Caki2 (cell line): ENCODE measurements at regions not wholly inside any gene's neighbourhood (a gene's known extent, or its start where the extent isn't known, plus 50 kb on each side); places are given as distances from the start of the nearest gene placed in this dataset.
"Not testable (repeated sequence)": the region's sequence is repeated elsewhere in the genome, so short reads cannot be mapped to it uniquely, and the experiment has no call there.

Experiments used
- DNase-seq: peaks from one replicate; pipeline ENCODE4 v3.0.0-alpha.2; 2015; ENCODE audit warnings: low read depth
- in situ Hi-C: cut with HindIII; loops from 2 replicates; pipeline ENCODE4 v1.10.0; 2016; ENCODE audit warnings: low sequenced_read_pairs, low pct_unique_long_range_greater_than_20kb, mixed read lengths

DNA sequence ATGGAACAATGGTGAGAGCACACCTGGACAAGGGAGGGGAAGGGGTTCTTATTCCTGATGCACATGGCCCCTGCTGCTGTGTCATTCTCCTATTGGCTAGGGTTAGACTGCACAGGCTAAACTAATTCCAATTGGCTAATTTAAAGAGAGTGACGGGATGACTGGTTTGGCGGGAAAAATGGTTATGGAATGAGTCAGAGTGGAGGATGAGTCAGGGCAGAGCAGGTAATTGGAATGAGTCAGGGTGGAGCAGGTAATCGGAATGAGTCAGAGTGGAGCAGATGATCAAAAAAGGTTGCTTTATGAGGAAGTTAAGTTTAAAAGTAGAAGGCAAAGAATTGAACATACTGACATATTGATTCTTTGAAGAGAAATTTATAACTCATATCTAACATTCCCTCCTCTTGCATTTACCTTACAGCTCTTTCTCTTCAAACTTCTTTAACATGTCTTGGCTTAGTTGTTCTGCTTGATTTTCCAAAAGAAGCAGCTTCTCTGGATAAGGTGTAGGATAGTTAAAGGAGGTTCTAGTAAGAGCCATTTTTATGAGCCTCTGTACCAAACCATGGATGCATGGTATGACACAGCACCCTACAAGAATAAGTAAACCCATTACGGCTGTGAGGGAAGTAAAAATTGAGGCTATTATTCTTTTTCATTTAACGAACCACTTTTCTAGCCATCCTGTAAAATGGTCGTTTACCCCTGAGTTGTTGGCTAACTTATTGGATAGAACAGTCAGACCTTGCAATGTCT, 107.8 kb downstream of the TMEM167A start:
- in situ Hi-C loops: not testable (repeated sequence)
- DNase-seq: peak; percentile 76

DNA sequence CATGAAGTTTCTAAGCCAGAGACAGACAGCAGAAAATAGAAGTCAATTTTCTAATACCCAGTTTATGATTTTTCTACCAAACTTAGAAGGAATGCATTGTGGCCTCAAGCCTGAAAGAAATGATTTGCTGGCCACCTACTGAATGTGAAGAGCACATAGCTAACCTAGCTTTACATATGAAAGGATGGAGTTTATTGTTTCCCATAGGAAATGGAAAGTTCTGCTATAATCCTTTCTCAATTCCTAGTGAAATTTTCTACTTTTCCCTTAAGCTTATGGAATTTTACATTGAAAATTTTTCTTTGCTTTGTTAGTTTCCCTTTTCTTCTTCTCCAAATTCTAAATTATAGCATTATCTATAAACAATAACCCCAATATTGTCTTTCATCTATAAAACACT, 110.1 kb downstream of the TMEM167A start:
- in situ Hi-C loops: no loop called here
- DNase-seq: no peak

DNA sequence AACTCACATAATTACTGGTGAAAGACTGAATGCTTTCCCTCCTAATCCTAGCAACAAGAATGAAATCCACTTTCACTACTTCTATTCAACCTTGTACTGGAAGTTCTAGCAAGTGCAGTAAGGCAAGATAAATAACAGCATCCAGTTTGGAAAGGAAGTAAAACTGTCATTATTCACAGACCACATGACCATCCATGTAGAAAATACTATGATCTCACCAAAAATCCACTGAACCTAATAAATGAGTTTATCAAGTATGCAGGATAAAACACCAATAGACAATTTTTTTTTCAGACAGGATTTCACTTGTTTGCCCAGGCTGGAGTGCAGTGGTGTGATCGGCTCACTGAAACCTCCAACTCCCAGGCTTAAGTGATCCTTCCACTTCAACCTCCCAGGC, 117.7 kb downstream of the TMEM167A start:
- no peak for DNase-seq
- in situ Hi-C loops: no loop called here

DNA sequence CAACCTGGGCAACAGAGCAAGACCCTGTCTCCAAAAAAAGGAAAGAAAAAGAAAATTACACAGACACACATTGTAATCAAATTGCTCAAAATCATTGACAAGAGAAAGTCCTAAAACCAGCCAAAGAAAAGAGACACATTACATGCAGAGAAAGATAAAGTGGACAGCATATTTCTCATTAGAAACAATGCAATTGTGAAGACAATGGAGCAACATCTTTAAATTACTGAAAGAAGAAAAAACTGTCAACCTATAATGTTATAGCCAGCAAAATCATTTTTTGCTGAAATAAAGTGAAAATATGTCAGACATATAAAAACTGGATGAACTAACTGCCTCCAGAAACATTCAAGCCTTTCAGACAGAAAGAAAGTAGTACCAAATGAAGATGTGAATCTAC, 120.6 kb downstream of the TMEM167A start:
- in situ Hi-C loops: no loop called here
- DNase-seq: no peak

DNA sequence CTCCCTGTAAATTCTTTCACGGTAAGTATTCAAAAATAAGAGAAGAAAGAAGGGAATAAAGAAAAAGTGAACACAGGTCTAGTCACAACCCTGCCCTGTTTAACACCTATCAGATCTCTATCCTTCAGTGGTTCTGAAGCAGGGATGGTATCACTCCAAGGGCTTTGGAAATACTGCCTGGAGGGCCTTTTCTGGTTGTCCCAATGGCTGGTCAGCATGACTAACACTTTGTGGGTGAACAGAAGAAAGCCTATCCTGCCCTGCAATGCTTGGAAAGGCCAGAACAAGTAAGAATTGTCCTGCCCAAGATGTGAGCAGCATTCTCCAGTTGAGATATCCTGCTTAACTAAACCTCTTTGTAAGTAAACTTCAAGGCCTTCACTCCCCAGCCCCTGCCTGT, 124.9 kb downstream of the TMEM167A start:
- peak; percentile 28 for DNase-seq

DNA sequence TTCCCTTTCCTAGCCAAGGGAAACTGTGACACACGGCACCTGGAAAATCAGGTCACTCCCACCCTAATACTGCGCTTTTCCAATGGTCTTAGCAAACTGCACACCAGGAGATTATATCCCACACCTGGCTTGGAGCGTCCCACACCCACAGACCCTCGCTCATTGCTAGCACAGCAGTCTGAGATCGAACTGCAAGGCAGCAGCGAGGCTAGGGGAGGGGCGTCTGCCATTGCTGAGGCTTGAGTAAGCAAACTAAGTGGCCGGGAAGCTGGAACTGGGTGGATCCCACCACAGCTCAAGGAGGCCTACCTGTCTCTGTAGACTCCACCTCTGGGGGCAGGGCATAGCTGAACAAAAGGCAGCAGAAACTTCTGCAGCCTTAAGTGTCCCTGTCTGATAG, 132.9 kb downstream of the TMEM167A start:
- DNase-seq, in situ Hi-C loops: not testable (repeated sequence)

More for the DNA sequence above, 124.9 kb downstream of the TMEM167A start:
- in situ Hi-C loops: no loop called here

DNA sequence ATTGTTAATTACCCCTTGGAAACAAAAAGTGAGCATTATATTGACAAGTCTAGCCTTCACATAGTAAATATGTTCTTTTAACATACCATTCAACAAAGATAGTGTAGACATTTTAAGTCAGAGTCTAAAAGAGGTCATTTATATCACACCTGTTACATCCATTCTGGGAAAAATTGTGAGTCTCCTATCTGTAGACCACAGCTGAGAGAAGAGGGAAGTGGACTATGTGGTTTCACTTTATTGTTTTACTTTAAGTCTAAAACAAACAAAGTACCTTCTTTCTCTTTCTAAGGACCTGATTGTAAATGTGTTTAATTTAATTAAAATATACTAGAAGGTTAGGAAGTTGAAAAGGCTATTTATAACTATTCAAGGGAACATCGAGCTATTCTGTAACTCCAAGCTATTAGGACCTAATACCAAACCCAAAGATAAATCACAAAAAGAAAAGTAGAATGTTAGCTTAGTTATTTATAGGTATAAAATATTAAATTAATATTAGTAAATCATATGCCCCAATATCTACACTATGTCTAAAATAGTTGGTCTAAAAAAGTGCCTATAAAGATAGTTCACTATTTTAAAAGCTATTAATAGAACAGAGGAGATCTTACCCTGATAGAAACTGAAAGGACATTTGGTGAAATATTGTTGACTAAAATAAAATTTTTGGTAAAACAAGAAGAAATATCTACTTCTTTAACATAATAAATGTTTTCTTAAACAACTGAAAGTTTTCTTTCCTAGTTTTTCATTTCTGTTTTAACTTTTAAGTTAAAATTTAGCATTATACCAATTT, 134.9 kb downstream of the TMEM167A start:
- no peak for DNase-seq
- in situ Hi-C loops: no loop called here

DNA sequence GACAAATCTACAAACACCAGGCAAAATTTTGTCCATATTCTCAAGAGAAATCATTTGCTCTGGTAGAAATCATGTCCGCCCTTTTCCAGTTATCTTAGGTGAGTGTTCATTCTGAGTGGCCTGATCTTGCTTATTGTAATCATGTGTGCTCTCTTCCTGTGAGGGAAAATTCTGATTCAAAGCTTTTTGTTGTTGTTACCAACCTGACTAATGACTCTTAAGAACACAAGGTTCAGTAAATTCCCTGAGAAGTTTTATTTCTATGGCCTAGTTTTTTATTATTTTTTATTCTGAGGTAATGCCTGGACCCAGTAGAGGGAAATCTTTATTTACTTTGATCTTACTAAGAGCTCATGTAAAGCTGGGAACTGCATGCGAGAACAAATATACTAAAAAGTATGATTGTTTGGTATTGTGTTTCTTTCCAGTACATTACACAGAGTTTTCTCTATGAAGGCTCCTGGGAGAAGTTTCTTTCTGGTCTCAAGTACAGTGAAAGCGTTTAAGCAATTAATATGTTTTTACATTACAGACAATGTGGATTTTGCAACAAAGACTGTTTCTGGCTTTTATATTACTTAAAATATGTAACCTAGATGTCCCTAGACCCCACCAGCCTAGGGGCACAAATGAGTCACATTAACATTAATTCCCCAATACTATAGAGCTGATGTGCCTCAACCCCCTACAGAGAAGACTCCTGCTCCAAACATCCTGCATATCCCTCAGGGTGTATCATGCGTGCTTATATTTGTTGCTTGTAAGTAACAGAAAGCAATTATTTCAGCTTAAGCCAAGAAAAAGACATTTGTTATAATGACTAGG, 138.1 kb downstream of the TMEM167A start:
- in situ Hi-C loops: no loop called here
- DNase-seq: no peak

DNA sequence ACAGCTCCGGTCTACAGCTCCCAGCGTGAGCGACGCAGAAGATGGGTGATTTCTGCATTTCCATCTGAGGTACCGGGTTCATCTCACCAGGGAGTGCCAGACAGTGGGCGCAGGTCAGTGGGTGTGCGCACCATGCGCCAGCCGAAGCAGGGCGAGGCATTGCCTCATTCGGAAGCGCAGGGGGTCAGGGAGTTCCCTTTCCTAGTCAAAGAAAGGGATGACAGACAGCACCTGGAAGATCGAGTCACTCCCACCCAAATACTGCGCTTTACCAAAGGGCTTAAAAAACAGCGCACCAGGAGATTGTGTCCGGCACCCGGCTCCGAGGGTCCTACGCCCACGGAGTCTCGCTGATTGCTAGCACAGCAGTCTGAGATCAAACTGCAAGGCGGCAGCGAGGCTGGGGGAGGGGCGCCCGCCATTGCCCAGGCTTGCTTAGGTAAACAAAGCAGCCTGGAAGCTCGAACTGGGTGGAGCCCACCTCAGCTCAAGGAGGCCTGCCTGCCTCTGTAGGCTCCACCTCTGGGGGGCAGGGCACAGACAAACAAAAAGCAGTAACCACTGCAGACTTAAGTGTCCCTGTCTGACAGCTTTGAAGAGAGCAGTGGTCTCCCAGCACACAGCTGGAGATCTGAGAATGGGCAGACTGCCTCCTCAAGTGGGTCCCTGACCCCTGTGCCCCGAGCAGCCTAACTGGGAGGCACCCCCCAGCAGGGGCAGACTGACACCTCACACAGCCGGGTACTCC, 144.5 kb downstream of the TMEM167A start:
- DNase-seq, in situ Hi-C loops: not testable (repeated sequence)

DNA sequence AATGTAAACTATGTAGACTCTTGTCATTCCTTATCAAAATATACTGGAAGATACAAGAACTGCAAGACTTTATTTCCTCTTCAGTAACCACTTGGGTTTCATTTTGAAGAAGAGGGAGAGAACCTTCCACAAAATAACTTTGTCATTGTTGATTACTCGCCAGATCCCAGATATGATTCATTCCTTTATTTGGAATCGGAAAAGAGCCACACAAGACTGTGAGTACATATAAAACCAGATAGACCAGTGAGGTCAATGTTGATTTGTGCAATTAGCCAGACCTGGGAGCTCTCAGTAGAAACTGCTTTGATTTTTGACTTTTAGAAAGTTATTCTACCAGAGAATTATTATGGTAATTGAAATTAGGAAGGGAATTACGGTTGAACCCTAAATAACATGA, 146.1 kb downstream of the TMEM167A start:
- in situ Hi-C loops: no loop called here
- peak; percentile 3 for DNase-seq

DNA sequence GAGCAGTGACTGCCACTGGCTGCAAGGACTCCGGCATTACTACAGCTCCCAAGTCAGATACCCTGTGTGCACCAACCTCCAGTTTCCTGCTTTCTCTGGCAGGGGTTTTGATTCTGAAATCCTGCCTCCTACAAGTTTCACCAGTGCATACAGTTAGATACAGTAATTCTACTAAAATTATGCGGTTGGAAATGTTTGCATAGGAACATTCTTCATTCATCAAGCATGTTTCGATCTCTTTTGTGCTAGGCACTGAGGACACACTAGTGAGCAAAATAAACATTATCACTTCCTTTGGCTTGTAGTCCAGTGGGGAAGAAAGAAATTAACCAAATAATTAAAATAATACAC, 152.2 kb downstream of the TMEM167A start:
- in situ Hi-C loops: no loop called here
- DNase-seq: no peak

DNA sequence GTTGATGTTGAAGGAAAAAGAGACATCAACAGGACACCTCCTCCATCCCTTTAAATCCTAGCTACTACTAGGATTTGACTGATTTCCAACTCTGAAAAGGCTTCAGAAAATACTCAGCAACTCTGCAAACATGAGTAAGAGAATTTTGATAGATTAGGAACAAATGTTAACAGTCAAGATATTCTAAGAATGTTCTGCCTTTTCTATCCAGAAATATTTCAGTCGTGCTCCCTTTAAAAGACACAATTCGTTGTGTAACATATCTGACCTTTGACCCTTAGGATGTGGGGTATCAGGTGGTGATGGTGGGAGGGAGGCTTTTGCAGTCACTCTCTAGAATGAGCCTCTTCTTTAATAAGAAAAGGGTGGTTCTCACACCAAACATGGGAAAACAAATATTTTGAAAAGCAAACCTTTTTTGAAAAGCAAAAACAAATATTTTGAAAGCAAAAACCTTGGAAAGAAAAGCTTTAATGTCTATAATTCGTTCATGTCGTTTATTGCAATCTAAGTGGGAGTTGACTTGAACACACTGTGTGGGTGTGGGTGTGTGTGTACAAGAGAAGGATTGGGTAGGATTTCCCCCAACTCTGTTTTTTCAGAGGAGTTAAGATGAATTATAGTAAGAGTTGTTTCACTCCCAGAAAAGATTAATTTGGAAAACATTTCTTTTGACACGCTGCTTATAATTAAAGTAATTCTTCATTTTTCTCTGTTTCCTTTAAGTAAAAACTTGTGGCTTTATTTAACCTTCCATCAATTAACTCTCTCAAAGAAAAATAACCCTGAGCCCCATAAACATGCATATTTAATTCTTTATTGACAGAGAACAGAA, 152.8 kb downstream of the TMEM167A start:
- no peak for DNase-seq
- in situ Hi-C loops: no loop called here

DNA sequence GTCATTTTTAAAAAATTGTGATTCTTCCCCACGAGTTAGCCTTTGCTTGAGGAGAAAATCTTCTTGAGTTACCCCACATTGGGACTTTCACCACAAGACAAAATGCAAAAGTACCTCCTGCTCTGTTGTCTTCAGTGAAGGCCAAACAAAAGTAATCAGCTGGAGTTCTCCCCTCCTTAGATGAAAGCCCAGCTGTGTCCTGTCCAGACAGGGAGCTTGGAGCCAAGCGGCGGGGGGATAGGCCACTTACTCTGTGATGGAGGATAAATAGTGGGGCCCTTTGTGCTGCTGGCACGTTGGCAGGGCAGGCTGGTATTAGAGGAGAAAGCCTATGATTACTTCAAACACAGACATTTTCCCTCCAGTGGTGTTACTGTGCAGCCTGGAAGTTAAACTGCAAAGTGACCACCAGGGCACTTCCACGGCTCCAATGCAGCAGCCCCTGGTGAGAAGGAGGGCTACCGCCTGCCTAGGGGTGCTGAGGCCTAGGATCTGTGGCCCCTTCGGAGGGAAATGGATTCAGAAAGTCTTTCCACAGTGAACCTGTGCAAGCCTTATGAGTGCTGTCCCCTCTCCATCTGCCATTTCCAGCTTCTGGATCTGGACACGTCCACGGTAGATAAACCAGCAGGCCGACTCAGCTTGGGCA, 155.0 kb downstream of the TMEM167A start:
- in situ Hi-C loops: no loop called here
- DNase-seq: no peak

DNA sequence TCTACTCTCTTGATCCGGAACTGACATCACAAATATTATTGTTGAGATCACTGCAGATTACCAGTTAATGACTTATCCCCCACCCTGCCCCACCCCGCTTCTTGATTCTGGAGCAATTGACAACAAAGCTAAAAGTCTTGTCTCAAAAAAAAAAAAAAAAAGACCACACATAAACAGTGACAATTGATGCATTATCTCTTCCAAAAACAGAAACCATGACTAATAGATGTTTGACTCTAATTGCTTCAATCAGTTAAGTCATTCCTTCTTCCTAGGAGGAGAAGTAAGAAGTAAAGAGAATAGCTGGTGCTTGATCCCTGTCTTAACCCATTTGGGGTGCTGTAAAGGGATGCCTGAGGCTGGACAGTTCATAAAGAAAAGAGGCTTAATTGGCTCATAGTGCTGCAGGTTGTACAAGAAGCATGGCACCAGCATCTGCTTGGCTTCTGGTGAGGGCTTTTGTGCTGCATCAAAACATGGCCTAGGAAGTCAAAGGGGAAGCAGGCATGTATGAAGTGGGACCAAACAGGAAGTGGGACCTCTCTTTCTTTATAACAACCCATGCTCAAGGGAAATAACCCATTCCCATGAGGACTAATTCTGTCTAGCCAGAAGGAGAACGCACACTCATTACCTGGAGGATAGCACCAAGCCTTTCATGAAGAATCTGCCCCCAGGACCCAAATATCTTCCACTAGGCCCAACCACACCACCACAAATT, 158.7 kb downstream of the TMEM167A start:
- in situ Hi-C loops: no loop called here
- peak; percentile 21 for DNase-seq

DNA sequence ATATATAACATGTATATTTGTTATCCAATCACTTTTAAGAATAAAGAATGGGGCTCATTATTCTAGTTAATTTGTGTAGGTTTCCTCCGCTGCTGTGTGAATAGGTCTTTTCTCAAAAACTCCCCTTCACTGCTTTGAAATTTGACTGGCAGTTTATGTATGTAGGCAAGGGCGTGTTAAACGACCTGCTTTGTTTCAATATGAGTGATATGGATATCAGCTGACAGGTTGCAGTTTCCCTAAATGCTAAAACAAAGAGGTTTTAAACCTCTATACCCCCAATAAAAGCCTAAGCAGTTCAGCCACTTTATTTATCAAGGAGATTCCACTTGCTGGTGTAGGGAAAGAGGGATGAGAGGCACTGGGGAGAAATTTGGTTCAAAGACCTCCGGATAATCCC, 159.6 kb downstream of the TMEM167A start:
- in situ Hi-C loops: no loop called here
- DNase-seq: no peak

DNA sequence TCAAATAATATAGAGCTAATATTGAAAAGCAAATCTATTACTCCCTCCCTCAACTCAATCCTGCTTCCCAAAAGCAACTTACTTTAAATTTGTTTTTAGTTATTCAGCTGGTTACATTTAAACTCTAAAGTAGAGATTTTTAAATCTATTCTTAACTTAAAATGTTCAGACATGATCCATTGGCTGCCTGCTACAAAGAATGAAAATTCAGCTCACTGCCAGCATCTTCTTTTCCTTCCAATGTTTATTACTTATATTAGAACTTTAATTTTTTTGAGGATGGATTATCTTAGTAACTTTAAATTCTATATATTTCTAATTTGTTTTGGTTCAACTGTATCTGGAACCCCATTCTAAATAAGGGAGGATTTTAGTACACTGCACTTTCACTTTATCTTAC, 163.2 kb downstream of the TMEM167A start:
- in situ Hi-C loops: no loop called here
- no peak for DNase-seq

DNA sequence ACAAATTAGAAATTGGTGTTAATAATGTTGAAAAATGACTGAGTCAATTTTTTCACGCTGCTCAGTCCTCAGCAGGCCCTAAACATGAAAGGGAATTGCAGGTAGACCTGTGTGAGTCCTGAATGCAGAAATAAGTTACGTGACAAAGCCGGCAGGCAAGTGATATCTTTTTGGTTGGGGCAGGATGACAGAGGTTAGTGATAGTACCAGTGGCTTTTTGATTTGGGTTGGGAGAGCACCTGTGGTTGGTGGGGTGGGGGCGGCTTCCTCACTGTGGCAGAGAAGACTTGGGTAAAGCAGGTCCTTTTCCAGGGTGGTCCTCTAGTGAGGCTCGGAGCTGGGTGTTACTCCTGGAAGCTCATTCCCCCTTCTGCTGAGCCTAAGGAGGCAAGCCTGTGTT, 164.7 kb downstream of the TMEM167A start:
- in situ Hi-C loops: no loop called here
- no peak for DNase-seq
